ENCODE measurements at regions not wholly inside any gene's neighbourhood (a gene's known extent, or its start where the extent isn't known, plus 50 kb on each side); places are given as distances from the start of the nearest gene placed in this dataset.

- Histone ChIP-seq H4K20me1 (ENCODE audit: insufficient read depth, low read length) (no peaks in the 10 kb centered on the region), H2BK120ac (ENCODE audit: low read depth, low read length) (no peak overlapping the region), H3K56ac (ENCODE audit: extremely low read depth, insufficient read depth, low read length) (no peak overlapping the region), H3K79me1 (ENCODE audit: low read depth in 1 of 2, low read length in 2 of 2) (no peaks in the 10 kb centered on the region), H2AK5ac (ENCODE audit: low read depth, low read length) (no peak overlapping the region), H3K4me2 (ENCODE audit: low read depth, low read length) (no peak overlapping the region), H3K9me3 (ENCODE audit: control insufficient read depth, insufficient read depth, low read length) (peaks cover 12% of the 10 kb centered on the region), H4K91ac (ENCODE audit: insufficient read depth, low read depth, low read length) (no peak overlapping the region), H3K14ac (replicated peaks; ENCODE audit: low read depth, low read length) (no peak overlapping the region), H3K36me3 (ENCODE audit: control insufficient read depth, insufficient read depth, low read length) (no peaks in the 10 kb centered on the region), H4K8ac (ENCODE audit: low read depth in 2 of 2, low read length in 2 of 2) (no peak overlapping the region), H2AK9ac (replicated peaks; ENCODE audit: low read depth, low read length, poor library complexity) (no peak overlapping the region), H3K4ac (ENCODE audit: low read depth, low read length) (no peak overlapping the region), H2BK5ac (ENCODE audit: low read depth, low read length, poor library complexity, severe bottlenecking) (no peak overlapping the region), H3K9me1 (ENCODE audit: insufficient read depth, low read length) (no peaks in the 10 kb centered on the region), H2AFZ (replicated peaks; ENCODE audit: low read length, poor library complexity) (no peak overlapping the region), H2BK15ac (ENCODE audit: low read depth, low read length) (no peak overlapping the region), H3K27me3 (ENCODE audit: control insufficient read depth, insufficient read depth, low read length) (no peaks in the 10 kb centered on the region), H3K9ac (ENCODE audit: low read depth, low read length) (no peak overlapping the region), H3K18ac (ENCODE audit: low read depth, low read length) (no peak overlapping the region), H3K23ac (ENCODE audit: low read depth, low read length) (no peak overlapping the region), H3K27ac (ENCODE audit: insufficient read depth, low read length) (no peak overlapping the region), H3K4me1 (ENCODE audit: control insufficient read depth, insufficient read depth, low read length) (no peaks in the 10 kb centered on the region), H4K5ac (ENCODE audit: low read depth, low read length) (no peak overlapping the region), H2BK20ac (ENCODE audit: low read depth, low read length) (no peak overlapping the region), H3K4me3 (ENCODE audit: insufficient read depth, low read depth, low read length) (no peak overlapping the region)
- ChIA-PET CTCF (no interaction called here), POLR2A (ENCODE audit: unreplicated experiment) (no interaction called here)
- no TSS peak for BruUV-seq (replicated peaks)
- dilution Hi-C loops (cut with HindIII; ENCODE audit: low sequenced_read_pairs, unreplicated experiment) (no loop called here), intact Hi-C loops (cut with micrococcal nuclease) (no loop called here), in situ Hi-C loops (cut with MboI; ENCODE audit: low sequenced_read_pairs) (no loop called here)
- ATAC-seq (ENCODE audit: low read depth) (no peak), DNase-seq (no peak)
- no CpG with 5 or more reads among the region's 3 CpGs for WGBS, 2 experiments (ENCODE audit: extremely low coverage in 2 of 2, insufficient read length in 1 of 2)
- TF ChIP-seq CHD1 (IDR thresholded peaks at IDR 0.05; ENCODE audit: low read depth, low read length): no peak
- TF ChIP-seq RCOR1 (IDR thresholded peaks at IDR 0.05; ENCODE audit: insufficient replicate concordance, low read length): no peak
- TF ChIP-seq ELK1 (IDR thresholded peaks at IDR 0.05; ENCODE audit: borderline replicate concordance, low read depth, low read length): no peak
- TF ChIP-seq MAFK (IDR thresholded peaks at IDR 0.05; ENCODE audit: low read depth, low read length): no peak
- no peak for TF ChIP-seq CTCF (conservative IDR thresholded peaks at IDR 0.05; ENCODE audit: low read depth, low read length)
- no peak for TF ChIP-seq BHLHE40 (IDR thresholded peaks at IDR 0.05; ENCODE audit: low read depth, low read length)
- TF ChIP-seq NFE2L2 (IDR thresholded peaks at IDR 0.05; ENCODE audit: low read depth, low read length): no peak
- TF ChIP-seq RFX5 (IDR thresholded peaks at IDR 0.05; ENCODE audit: low read depth, low read length): no peak
- TF ChIP-seq MXI1 (IDR thresholded peaks at IDR 0.05; ENCODE audit: borderline replicate concordance, low read depth, low read length): no peak
- TF ChIP-seq POLR2A (IDR thresholded peaks at IDR 0.05; ENCODE audit: low read depth, low read length): no peak
- TF ChIP-seq MAZ (IDR thresholded peaks at IDR 0.05; ENCODE audit: borderline replicate concordance, low read depth, low read length): no peak
- no peak for TF ChIP-seq RAD21 (IDR thresholded peaks at IDR 0.05; ENCODE audit: low read length)
- no peak for TF ChIP-seq SMC3 (IDR thresholded peaks at IDR 0.05; ENCODE audit: low read depth, low read length)
- no peak for TF ChIP-seq CEBPB (IDR thresholded peaks at IDR 0.05; ENCODE audit: low read depth, low read length)
- TF ChIP-seq USF2 (IDR thresholded peaks at IDR 0.05; ENCODE audit: low read depth, low read length): no peak
- no peak for TF ChIP-seq FOS (IDR thresholded peaks at IDR 0.05; ENCODE audit: low read depth, low read length)
These were observed 174.7 kb downstream of the GATA3 start for GRCh38 chr10:8229153-8229552.

Data from IMR-90 (cell line).